Esophagus muscularis mucosa (tissue), 4 donors: ENCODE measurements at regions not wholly inside any gene's neighbourhood (a gene's known extent, or its start where the extent isn't known, plus 50 kb on each side); places are given as distances from the start of the nearest gene placed in this dataset.
"Not testable (repeated sequence)": the region's sequence is repeated elsewhere in the genome, so short reads cannot be mapped to it uniquely, and the experiment has no call there.

ENCODE experiments used
- DNase-seq: peaks from one replicate; pipeline ENCODE4 v3.0.0-alpha.2; 2017; ENCODE audit errors: extremely low spot score
- H3K27ac ChIP-seq, 4 donors: fragments of 200-600 bp; sonication (generic); replicated peaks in 1 of 4; 1 replicate in 3 of 4; 2 replicates in 1 of 4; pipeline ENCODE4 v1.5.1; 2016 to 2019; ENCODE audit warnings: mild to moderate bottlenecking in 1 of 4
- H3K27me3 ChIP-seq, 4 donors: fragments of 200-600 bp; sonication (generic); one replicate each; pipeline versions ENCODE4 v1.5.1 to v1.6.0; 2016 to 2019
- H3K36me3 ChIP-seq, 4 donors: fragments of 200-600 bp; sonication (generic); one replicate each; pipeline ENCODE4 v1.5.1; 2016 to 2019
- H3K4me1 ChIP-seq, 4 donors: fragments of 200-600 bp; sonication (generic); one replicate each; pipeline ENCODE4 v1.5.1; 2016 to 2019
- H3K4me3 ChIP-seq, 4 donors: fragments of 200-600 bp; sonication (generic); 1 replicate in 2 of 4; 2 replicates in 2 of 4; pipeline ENCODE4 v1.5.1; 2016 to 2019; ENCODE audit warnings: mild to moderate bottlenecking in 4 of 4, moderate library complexity in 1 of 4
- H3K9me3 ChIP-seq, 4 donors: fragments of 200-600 bp; sonication (generic); 1 replicate in 3 of 4; 2 replicates in 1 of 4; pipeline ENCODE4 v1.5.1; 2016 to 2019
- EP300 ChIP-seq: sonication (generic); formaldehyde crosslinking; IDR thresholded peaks from one replicate; pipeline ENCODE4 v1.6.1; 2017; ENCODE audit warnings: antibody characterized with exemption
- POLR2A ChIP-seq: fragments of 450-650 bp; IDR thresholded peaks from one replicate; pipeline ENCODE4 v1.6.1; 2017; ENCODE audit warnings: antibody characterized with exemption, moderate library complexity, mild to moderate bottlenecking, low read depth
- POLR2AphosphoS5 ChIP-seq, 2 donors: sonication (generic); formaldehyde crosslinking; IDR thresholded peaks; one replicate each; pipeline ENCODE4 v1.6.1; 2017; ENCODE audit warnings: antibody characterized with exemption in 2 of 2
- WGBS: methylation state at CpG from one replicate; pipeline ENCODE4 v1.1.5; 2018; 5-methylcytosine and 5-hydroxymethylcytosine counted together
- intact Hi-C: fragments of 100-400 bp; cut with DNase I; formaldehyde crosslinking; loops from one replicate; pipeline ENCODE4 v1.15.1; 2023
- TF ChIP-seq, protein P1 (sequence below), 3 experiments: fragments of 200-600 bp in 2 of 3; fragments of 450-650 bp in 1 of 3; sonication (generic) in 2 of 3; IDR thresholded peaks; one replicate each; pipeline ENCODE4 v1.5.1; 2017 to 2019; ENCODE audit warnings: antibody characterized with exemption in 3 of 3, mild to moderate bottlenecking in 2 of 3, moderate library complexity in 1 of 3

DNA sequence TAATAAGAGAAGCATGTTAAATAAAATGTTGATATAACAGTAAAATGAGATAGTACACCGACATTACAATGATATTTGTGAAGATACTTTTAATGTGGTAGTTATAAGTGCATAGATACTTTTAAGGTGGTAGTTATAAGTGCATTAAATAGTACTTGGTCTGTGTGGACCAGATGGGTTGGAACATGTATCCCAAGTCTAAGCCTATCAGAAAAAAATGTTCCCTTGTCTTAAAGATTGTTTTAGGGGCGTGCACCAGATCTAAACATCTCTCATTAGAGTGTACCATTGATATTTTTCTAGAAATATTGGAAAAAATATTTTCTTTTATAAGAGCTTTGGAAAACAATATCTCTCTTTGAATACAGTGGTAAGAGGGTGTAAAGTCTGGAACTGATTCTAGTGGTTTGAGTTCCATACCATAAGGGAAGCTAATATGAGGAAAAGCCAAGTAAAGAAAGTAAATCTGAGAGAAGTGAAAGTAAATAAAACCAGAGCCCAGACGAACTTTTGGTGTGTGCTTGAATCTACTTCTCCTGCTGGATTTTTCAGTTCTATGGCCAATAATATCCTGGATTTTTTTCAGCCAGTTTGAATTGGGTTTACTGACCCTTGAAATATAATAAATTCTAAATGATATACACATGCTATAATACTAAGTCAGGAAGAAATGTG is 175.3 kb downstream of the MBL2 start:
- Histone ChIP-seq H3K36me3 (no peaks in the 10 kb centered on the region), H3K4me3 (no peak overlapping the region), H3K9me3 (no peaks in the 10 kb centered on the region), H3K27me3 (no peaks in the 10 kb centered on the region), H3K4me1 (no peaks in the 10 kb centered on the region), H3K27ac (no peak overlapping the region)
- intact Hi-C loops = no loop called here
- no peak for TF ChIP-seq POLR2AphosphoS5 (IDR thresholded peaks at IDR 0.05)
- DNase-seq = no peak
- 62% methylated on average over 3 of the region's 3 CpGs for WGBS

DNA sequence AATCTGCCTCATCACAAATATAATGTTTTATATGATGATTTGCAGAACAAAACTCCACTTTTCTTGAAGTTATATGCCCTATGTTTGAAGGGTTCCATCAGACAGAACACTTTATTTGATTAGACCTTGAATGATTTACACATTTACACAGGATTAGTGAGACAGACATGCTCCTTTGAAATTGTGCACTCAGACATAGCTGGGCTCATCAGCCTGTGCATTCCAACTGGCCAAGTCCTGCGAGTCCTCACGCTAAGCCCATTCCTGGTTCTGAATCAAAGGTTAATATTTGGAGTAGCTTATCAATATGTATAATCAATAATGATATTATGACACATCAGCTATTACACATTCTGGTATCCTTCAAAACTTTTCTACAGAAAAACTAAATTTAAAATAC is 173.6 kb downstream of the MBL2 start:
- WGBS = 89% methylated on average over 2 of the region's 2 CpGs
- H3K4me3 ChIP-seq = no peak overlapping the region
- H3K9me3 ChIP-seq = no peaks in the 10 kb centered on the region
- no peaks in the 10 kb centered on the region for H3K4me1 ChIP-seq
- no peaks in the 10 kb centered on the region for H3K36me3 ChIP-seq
- no peak for DNase-seq
- TF ChIP-seq EP300 (no peak), POLR2A (no peak), POLR2AphosphoS5 (IDR thresholded peaks at IDR 0.05) (no peak)
- TF ChIP-seq, protein P1, sequence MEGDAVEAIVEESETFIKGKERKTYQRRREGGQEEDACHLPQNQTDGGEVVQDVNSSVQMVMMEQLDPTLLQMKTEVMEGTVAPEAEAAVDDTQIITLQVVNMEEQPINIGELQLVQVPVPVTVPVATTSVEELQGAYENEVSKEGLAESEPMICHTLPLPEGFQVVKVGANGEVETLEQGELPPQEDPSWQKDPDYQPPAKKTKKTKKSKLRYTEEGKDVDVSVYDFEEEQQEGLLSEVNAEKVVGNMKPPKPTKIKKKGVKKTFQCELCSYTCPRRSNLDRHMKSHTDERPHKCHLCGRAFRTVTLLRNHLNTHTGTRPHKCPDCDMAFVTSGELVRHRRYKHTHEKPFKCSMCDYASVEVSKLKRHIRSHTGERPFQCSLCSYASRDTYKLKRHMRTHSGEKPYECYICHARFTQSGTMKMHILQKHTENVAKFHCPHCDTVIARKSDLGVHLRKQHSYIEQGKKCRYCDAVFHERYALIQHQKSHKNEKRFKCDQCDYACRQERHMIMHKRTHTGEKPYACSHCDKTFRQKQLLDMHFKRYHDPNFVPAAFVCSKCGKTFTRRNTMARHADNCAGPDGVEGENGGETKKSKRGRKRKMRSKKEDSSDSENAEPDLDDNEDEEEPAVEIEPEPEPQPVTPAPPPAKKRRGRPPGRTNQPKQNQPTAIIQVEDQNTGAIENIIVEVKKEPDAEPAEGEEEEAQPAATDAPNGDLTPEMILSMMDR (IDR thresholded peaks at IDR 0.05) = no peak
- intact Hi-C loops = no loop called here
- H3K27me3 ChIP-seq = no peaks in the 10 kb centered on the region
- H3K27ac ChIP-seq = no peak overlapping the region

DNA sequence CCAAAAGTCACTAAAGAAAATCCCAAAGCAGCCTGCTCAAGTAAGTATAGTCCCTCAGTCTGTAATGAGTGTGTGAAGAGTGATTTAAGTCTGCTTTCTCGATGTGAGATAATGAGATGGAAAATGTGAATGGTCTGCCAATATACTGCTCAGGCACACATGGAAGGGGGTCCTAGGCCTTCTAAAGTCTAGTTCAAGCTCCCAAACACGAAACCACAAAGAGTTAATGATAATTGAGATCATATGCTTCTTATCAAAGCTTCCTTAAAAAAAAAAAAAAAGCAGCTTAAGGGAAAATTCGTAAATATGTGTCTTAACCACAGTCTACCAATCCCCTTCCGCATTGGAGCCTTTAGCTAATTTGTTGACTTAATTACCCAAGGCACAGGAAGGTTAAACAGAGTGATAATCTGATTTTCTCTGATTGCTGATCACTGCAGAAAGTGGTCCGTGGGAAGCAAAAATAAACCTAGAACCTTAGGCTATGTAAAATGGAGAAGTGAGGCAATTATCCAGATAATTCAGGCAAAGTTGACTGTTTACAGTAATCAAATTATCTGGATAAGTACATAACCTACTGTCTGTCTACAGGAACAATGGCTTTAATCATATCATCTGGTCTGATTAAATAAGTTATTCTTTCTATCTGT is 172.9 kb downstream of the MBL2 start:
- Histone ChIP-seq H3K4me3 (no peak overlapping the region), H3K9me3 (no peaks in the 10 kb centered on the region), H3K36me3 (no peaks in the 10 kb centered on the region), H3K27ac (no peak overlapping the region), H3K27me3 (no peaks in the 10 kb centered on the region), H3K4me1 (no peaks in the 10 kb centered on the region)
- TF ChIP-seq POLR2A (no peak), POLR2AphosphoS5 (IDR thresholded peaks at IDR 0.05) (no peak), EP300 (no peak)
- TF ChIP-seq, protein P1 (IDR thresholded peaks at IDR 0.05) = no peak
- intact Hi-C loops = no loop called here
- WGBS = 68% methylated on average over 5 of the region's 5 CpGs
- no peak for DNase-seq

DNA sequence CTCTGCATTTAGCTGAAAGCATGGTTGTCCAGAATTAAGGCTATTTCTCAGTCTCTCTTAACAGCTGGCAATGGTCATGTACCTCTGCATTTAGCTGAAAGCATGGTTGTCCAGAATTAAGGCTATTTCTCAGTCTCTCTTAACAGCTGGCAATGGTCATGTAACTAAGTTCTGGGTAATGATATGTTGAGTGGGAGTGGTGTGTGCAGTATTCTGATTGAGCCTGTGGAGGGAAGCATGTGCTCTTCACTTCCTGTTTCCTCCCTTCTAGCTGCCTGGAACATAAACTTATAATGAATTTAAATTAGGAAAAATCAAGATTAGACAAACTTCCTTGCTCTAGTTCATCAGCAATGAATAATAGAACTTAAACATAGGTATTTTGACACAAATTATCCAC is 168.5 kb downstream of the MBL2 start:
- DNase-seq, H3K4me3 ChIP-seq, H3K36me3 ChIP-seq, H3K9me3 ChIP-seq, intact Hi-C loops, H3K27me3 ChIP-seq, H3K4me1 ChIP-seq, H3K27ac ChIP-seq: not testable (repeated sequence)

DNA sequence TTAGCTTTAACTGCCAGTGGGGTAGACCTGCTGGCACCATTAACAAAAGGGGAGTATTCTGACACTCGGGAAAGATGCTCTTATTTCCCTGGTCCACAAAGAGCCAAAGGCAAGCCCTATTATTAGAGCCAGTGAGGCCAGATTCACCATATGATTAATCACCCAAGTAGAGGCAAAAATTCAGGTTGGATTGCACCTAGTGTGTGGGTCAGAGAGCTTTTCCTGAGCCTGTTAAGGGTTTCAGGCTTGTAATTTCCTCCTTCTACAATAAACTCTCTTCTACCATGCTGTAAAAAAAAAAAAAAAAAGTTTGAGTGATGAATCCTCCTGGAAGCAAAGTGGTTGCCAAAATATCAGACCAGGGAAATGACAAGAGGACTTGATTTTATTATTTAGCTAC is 163.5 kb downstream of the MBL2 start:
- DNase-seq = no peak
- WGBS = 64% methylated on average over 1 of the region's 1 CpG
- TF ChIP-seq POLR2A = no peak
- TF ChIP-seq EP300 = no peak
- no peak for TF ChIP-seq POLR2AphosphoS5 (IDR thresholded peaks at IDR 0.05)
- TF ChIP-seq, protein P1 (IDR thresholded peaks at IDR 0.05) = no peak
- no peaks in the 10 kb centered on the region for H3K27me3 ChIP-seq
- no peaks in the 10 kb centered on the region for H3K4me1 ChIP-seq
- no peaks in the 10 kb centered on the region for H3K36me3 ChIP-seq
- no peak overlapping the region for H3K27ac ChIP-seq
- no peak overlapping the region for H3K4me3 ChIP-seq
- intact Hi-C loops = no loop called here
- H3K9me3 ChIP-seq = no peaks in the 10 kb centered on the region
